ENCODE measurements at regions not wholly inside any gene's neighbourhood (a gene's known extent, or its start where the extent isn't known, plus 50 kb on each side); places are given as distances from the start of the nearest gene placed in this dataset.

DNA sequence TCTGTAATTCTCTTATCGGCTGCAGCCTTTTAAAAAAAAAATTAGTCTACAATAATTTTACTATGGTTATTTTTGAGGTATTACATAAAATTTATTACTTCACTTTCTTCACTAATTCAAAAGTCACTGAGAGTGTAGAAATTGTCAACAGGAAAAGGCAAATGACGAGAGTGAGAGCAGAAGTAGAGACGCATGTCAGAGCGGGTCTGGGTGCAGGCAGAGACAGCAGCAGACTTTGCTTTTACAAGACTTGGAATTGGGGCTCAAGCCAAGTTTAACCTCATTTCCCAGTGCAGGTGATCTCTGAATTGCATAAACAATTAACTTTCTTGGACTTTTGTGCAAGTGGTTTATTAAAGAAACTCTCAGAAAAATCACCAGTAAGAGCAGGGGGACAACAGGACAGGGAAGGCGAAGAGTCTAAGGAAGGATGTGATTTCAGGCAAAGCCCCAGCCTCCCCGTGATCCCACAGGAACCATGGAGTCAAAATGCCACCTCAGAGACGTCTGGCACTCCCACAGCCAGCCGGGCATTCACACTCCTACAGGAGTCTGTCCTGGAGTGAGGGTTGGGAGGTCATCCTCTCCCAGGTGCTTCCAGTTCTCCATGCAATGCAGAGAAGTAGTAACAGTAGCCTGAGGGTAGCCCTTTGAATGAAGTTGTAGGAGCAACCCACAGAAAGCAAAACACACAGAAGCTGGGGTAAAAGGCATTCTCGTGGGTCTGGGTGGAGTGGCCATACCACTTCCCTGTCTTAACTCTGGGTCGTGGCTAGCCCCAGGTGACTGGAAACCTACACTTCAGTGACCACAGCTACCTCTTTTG is 274.0 kb upstream of the TGFBR2 start:
- ATAC-seq, result peak; percentile 49

GRCh38 chr3:30333143-30333542 is 273.3 kb upstream of the TGFBR2 start:
- ATAC-seq, result no peak
- no peak for DNase-seq

More for the DNA sequence above, 274.0 kb upstream of the TGFBR2 start:
- DNase-seq, result no peak

DNA sequence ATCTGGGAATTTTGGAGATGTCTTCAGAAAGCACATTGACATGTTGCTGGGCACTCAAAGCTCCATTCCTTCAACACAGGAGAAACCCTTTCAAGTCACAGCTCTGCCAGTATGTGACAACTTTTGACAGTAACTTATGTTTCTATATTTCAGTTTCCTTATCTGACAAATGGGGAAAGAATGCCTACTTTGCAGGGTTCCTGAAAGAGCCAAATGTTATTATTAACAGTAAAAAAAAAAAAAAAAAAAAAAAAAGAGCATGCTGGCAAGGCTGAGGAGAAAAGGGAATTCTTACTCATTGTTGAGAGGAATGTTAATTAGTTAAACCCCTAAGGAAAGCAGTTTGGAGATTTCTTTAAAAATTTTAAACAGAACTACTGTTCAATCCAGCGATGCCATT is 272.5 kb upstream of the TGFBR2 start:
- DNase-seq (no peak), ATAC-seq (no peak)

- ATAC-seq (no peak), DNase-seq (no peak)
These were observed 265.9 kb upstream of the TGFBR2 start for GRCh38 chr3:30340500-30340899.

- no peak for DNase-seq
These were observed 265.3 kb upstream of the TGFBR2 start for GRCh38 chr3:30341079-30341478.

DNA sequence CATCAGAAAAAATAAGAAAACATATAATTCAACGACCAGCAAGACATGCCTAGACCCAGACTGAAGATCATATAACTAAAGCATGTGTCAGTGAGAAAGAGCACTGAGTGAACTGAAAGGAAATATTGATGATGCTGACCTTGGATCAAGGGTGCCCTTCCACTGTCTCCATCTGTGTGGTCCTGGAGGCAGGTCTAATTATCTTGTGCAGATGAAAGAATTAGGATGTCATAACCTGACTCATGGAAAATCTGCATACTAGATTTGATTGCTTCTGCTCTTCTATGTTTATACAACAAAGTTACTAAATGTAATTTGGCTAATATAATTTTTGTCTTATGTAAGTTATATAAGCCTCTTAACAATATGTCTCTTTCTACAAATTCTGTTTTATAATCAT is 264.6 kb upstream of the TGFBR2 start:
- no peak for DNase-seq
- ATAC-seq, result peak; percentile 80

More at GRCh38 chr3:30341079-30341478, 265.3 kb upstream of the TGFBR2 start:
- no peak for ATAC-seq

DNA sequence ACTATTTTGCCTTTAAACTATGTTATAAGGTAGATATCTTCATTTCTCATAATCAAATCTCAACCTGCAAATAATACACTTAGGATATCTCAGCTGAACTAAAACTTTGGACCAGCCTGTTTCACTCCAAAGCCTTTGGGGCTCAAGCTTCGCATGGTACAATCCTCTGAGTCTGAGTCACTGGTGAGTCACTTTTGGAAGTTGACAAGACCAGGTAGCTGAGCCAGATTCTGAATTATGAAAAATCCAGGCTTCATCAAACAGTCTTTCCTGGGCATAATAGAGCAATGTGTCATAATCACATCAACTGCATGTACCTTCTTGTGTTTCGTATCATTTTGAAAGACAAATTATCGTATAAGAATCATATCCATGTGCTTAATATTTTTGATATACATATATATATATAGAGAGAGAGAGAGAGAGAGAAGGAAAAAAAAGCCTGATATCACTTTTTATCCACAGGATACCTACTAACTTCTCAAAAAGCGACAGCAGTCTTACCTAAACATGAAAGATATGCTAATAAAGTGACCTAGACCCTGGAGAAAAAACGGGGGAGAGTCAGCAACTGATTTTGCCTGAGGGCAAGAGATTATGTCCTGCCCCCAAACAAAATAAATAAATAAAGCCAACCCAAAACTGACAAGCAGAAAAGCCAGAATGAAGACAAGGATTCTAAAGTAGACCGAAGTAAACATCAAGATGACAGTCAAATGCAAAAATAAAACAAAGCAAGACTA is 263.9 kb upstream of the TGFBR2 start:
- peak; percentile 85 for ATAC-seq
- peak; percentile 27 for DNase-seq

GRCh38 chr3:30343067-30343831 is 263.2 kb upstream of the TGFBR2 start:
- DNase-seq (no peak), ATAC-seq (no peak)

GRCh38 chr3:30343861-30344260 is 262.5 kb upstream of the TGFBR2 start:
- ATAC-seq, result no peak

DNA sequence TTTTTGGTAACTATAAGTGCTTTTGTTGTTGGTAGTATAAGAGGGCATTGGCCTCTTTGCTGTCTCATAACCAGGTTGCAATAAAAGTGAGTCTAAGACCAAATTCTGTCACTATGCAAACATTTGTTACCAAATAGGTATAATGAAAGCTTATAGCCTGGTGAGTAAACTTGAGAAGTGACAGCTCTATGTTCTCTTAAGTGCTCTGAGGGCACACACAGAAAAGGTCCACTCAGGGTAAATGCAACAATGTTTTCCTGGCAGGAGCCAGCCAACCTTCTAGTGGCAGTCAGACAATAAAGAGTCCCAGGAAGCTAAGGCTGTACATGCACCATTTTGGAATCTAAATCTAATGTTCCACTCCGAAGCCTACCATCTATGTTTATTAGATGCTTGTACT is 262.1 kb upstream of the TGFBR2 start:
- DNase-seq, result no peak
- ATAC-seq, result no peak

More at GRCh38 chr3:30343861-30344260, 262.5 kb upstream of the TGFBR2 start:
- DNase-seq, result no peak

DNA sequence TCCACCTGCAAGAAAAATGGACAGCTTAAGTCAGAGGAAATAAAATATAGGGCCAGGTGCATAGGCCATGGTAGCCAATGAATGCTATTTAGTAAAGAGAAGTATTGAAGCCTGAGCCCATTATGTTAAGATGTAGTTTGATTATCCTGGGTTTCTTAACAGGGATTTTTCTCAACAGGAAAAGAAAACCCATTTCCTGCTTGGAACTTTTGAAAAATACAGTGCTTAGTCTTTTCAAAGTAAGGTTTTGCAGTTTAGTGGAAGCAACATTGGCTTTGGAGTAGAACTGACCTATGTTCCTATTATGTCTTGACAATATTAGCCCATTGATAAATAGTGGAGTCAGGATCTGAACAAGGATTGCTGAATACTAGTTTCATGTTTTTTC is 259.5 kb upstream of the TGFBR2 start:
- DNase-seq (no peak), ATAC-seq (no peak)

DNA sequence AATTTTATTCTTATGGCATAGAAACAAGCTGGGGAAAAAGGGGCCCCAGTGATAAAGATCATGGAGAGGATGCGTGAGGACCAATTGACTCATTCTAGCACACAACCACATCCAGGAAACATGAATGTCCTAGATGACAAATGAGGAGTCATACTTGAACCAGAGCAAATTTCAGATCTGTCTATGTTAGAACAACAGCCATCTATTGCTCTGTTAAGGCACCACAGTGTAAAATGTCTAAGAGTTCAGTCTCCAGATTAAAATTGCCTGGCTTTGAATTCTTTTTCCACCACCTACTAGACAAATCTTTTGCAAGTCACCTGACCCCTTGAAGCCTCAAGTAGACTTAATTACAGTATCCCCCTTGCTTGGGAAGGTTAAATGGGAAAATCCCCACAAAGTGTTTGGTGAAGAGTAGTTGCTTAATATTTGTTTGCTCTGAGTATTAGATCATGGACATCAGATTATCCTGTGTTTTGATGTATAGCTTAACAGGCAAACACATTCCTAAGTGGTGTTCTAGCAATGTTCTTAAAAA is 258.7 kb upstream of the TGFBR2 start:
- ATAC-seq (peak; percentile 99), DNase-seq (peak; percentile 33)

DNA sequence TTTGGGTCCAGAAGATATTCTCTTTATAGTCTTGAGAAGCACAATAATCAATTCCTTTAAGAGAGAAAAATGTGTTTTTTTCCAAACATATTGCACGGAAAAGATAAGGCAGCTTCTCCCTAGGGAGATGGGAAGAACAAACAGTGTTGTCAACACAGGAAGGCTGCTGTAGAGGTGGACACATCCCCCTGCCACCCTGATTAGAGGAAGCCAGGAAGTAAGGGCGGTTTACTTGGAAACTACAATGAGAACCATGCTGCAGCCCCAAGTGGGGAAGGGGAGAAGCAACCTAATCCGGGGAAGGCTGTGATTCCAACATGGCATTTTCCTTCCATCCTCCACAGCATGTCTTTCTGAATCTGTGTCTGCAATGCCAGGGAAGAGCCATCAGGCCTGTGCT is 256.9 kb upstream of the TGFBR2 start:
- ATAC-seq (no peak), DNase-seq (no peak)

GRCh38 chr3:30350011-30350410 is 256.4 kb upstream of the TGFBR2 start:
- no peak for ATAC-seq
- no peak for DNase-seq

GRCh38 chr3:30350901-30351300 is 255.5 kb upstream of the TGFBR2 start:
- ATAC-seq (no peak), DNase-seq (no peak)

GRCh38 chr3:30352410-30353318 is 253.7 kb upstream of the TGFBR2 start:
- ATAC-seq (no peak), DNase-seq (no peak)

DNA sequence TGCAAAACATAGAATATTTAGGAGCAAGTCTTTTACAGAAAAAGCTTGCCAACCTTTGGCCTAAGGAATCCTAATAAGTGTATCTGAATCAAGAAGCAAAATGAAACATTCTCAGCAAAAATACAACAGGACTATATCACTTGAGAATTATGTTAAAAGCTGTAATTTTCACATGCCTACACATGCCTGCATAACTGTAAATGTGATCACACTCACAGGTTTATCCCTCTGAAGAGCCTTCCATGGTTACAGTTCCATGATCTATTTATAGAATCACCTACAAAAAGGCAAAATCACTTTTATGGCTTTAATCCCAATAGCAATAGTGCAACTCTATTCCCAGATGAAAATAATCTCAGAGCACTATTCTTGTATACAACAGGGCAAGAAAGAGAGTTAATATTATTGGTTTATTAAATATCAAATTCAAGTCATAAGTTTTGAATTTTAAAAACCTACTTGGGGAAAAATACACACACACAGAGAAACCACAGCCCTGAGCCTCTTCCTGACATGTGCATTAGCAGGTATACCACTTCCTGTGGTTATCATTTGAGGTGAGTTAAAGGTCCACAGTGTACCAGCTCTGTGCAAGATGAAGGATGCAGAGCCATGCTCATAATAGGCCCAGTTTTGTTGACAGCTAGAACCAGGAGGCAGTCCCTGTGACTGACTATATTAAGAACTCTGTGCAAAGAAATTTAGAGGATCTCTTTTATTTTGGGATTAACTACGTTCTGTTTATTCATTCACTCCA is 252.5 kb upstream of the TGFBR2 start:
- peak; percentile 96 for ATAC-seq
- peak; percentile 41 for DNase-seq

- DNase-seq (no peak), ATAC-seq (no peak)
These were observed 251.9 kb upstream of the TGFBR2 start for GRCh38 chr3:30354513-30354912.

- no peak for DNase-seq
- ATAC-seq, result no peak
These were observed 251.4 kb upstream of the TGFBR2 start for GRCh38 chr3:30354972-30355371.

GRCh38 chr3:30355622-30356021 is 250.8 kb upstream of the TGFBR2 start:
- ATAC-seq (no peak), DNase-seq (no peak)
